ENCODE measurements at regions not wholly inside any gene's neighbourhood (a gene's known extent, or its start where the extent isn't known, plus 50 kb on each side); places are given as distances from the start of the nearest gene placed in this dataset.

DNA sequence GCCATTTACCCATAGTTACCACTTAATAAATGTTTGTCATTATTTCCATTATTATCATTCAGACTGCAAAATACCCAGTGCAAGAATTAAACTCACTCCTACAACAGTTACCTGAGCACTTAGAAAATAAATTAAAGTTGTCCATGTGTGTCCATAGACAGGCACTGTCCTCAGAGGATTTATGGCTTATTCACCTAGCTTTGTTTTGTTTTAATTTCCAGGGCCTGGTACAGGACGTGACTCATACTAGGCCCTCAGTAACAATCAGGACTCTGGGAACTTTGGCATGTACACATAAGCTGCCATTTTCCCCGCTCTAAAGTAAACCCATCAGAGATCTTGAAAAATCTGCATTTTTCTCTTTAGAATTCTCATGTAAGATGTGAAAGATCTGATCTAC is 458.5 kb upstream of the ARRDC4 start:
- no peak for DNase-seq (ENCODE audit: low read depth)

DNA sequence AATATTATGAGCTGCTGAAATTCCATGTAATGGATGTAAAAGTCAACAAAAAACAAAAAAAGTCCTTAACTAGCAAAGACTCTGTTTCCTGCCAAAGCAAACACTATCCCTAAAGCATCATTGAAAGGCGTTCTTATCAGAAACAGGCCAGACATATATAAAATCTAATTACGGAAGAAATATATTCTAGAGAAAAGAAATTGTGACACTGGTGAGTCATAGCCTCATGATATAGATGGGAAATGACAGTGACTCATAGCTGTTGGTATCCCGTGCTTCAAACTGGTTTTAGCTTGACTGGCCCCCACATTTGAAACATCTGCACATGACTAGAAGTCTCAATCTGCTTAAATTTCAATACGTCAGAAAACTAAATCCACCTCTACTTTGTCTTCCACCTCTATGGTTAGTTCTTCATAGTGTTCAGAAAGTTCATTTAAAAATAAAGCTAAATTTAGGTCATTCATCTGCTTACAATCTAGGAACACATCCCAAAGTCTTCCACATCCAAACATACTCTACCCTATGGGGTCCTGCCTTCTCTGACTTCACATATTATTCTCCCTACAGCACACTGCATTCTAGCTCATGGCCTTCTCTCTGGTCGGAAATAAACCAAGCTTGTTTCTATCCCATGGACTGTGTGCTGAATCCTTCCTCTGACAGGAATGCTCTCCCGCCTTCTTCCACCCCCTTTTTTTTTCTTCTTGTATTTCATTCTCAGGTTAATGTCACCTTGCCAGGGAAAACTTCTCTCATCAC is 456.3 kb upstream of the ARRDC4 start:
- no peak for DNase-seq (ENCODE audit: low read depth)

DNA sequence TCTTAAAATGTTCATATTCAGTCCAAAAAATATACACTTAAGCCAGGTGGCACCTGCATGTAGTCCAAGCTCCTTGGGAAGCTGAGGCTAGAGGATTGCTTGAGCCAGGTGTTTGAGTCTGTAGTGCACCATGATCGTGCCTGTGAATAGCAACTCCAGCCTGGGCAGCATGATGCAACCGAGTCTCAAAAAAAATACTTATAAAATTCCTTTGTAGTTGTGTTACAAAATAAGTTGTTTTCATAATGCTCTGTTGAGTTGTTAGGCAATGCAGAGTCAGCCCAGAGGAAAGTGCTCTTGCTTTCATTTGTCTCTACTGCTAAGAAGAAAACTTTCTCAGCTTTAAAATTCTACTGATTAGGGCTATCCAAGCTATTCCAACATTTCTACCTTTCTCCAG is 442.8 kb upstream of the ARRDC4 start:
- no peak for DNase-seq (ENCODE audit: low read depth)

DNA sequence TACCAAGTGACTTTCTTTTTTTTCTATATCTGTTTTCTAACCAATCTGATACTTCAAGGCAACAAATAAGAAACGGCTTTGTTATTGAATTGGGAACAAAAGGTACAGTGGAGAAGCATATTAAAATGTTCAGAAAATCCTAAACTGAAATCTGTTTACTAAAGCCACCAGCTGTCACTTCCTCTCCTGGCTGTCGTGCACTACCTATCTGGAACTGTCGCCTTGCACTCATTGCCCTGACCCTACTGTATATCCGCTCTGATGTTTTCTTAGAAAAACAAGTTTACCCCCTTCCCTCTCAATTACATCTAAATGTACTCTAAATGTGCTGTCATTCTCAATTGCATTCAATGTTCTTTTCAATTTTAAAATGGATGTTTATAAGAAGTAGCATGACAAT is 439.8 kb upstream of the ARRDC4 start:
- no peak for DNase-seq (ENCODE audit: low read depth)

GRCh38 chr15:97521381-97522285 is 438.9 kb upstream of the ARRDC4 start:
- no peak for DNase-seq (ENCODE audit: low read depth)

- no peak for DNase-seq (ENCODE audit: low read depth)
Measured at GRCh38 chr15:97522347-97522746, 438.2 kb upstream of the ARRDC4 start.

DNA sequence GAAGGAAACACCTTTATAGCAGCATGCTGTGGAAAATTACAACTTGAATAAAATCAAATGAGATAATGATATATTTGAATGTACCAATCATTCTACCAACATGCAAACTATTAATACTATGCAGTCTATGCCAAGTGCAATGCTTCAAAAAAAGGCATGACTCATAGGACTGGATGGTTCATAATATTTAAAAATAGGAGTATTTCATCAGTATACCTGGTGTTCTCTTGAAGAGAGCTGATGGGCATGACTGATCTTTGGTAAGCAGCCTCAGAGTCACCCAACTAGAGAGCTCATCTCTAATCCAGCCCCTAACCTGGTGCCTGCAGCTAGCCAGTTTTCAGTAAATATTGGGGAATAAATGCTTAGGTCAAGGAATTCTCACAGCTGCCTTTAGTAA is 434.7 kb upstream of the ARRDC4 start:
- DNase-seq (ENCODE audit: low read depth) = no peak

DNA sequence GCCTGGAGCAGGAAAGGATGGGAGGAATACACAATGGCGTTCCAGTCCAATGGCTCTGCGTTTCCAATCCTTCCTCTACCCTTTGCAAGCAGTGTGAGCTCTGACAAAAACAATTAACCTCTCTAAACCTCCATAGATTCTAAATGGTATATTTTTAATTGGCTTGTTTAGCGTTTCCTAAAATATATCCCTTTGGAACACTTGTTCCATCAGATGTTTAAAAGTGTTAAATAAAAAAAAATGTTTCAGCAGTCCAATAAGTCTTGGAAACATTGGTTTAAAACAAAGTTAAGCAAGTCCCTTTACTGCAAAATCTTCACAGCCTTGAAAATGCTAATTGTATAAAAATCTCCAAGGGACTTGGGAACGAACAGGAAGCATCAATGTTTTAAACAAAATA is 432.3 kb upstream of the ARRDC4 start:
- DNase-seq (ENCODE audit: low read depth) = no peak

DNA sequence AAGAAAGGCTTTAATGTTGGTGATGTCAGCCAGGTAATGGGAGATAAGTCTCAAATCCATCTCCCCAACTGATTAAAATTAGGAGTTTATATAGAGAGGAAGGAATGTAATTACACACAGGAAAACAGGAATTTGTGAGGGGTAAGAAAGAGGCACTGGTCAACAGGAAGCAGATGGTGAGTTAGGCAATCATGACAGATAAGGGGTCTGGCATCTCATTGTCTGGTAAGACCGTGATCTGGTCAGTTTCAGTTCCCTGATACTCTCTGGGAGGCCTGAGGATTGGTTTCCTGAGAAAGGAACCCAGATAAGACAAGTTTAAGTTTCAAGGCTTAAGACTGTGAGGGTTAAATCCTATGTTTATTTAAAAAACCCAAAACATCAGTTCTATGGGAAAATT is 414.7 kb upstream of the ARRDC4 start:
- DNase-seq (ENCODE audit: low read depth) = no peak

DNA sequence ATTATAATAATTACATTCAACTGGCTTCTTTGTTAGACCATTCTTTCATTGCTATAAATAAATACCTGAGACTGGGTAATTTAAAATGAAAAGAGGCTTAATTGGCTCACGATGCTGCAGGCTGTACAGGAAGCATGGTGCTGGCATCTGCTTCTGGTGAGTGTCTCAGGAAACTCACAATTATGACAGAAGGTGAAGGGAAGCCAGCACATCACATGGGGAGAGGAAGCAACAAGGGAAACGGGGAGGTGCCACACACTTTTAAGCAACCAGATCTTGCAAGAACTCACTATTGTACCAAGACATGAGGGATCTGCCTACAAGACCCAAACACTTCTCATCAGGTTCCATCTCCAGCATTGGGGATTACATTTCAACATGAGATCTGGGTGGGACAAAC is 413.1 kb upstream of the ARRDC4 start:
- no peak for DNase-seq (ENCODE audit: low read depth)

DNA sequence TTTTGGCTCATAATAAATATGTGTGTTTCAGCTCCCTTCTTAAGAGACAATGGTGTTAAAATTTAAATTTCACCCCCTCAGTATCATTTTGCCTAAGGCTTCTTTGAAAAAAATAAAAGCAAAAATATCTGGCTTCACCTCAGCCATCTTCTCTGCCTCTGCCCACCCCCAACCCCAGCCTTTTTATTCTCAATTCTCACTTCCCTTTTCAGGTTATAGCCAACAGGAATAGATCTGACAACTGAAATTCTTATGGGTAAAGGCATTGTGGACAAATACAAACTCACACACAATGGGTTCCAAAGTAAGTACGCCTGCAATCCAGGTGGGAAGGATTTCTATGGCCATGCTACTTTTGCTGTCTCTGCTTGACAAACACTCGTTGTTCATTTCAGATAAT is 399.0 kb upstream of the ARRDC4 start:
- no peak for DNase-seq (ENCODE audit: low read depth)

- DNase-seq (ENCODE audit: low read depth) = no peak
Measured at GRCh38 chr15:97563516-97563915, 397.0 kb upstream of the ARRDC4 start.

GRCh38 chr15:97566961-97567360 is 393.5 kb upstream of the ARRDC4 start:
- DNase-seq (ENCODE audit: low read depth) = no peak

GRCh38 chr15:97567411-97567810 is 393.1 kb upstream of the ARRDC4 start:
- no peak for DNase-seq (ENCODE audit: low read depth)

DNA sequence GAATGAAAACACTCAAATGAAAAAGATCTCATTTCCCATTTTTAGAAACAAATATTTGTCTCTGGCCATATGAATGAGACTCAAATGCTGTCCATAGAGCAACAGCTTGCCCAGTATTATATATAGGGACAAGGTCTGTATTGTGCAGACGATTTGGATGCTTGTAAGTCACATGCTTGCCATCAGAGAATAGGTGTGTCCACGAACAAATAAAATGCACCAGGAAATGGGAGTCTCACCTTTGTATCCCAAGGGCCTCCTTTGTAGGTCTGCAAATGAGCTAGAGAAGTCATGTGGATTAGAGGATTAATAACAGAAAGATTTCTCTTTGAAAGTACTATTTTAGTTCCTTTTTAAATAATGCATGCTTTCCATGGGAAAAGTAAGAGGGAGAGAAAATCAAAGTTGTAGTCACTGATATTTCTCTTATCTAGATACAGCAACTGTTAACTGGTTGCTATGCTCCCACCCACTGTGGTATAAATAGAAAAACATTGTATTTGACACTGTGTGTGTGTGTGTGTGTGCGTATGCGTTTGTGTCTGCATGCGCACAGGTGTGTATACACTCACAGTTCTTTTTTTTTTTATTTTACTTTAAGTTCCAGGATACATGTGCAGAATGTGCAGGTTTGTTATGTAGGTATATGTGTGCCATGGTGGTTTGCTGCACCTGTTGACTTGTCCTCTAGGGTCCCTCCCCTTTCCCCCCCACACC is 383.4 kb upstream of the ARRDC4 start:
- DNase-seq (ENCODE audit: low read depth) = no peak

GRCh38 chr15:97585408-97585807 is 375.1 kb upstream of the ARRDC4 start:
- DNase-seq (ENCODE audit: low read depth) = no peak

GRCh38 chr15:97592778-97593177 is 367.7 kb upstream of the ARRDC4 start:
- DNase-seq (ENCODE audit: low read depth) = no peak

DNA sequence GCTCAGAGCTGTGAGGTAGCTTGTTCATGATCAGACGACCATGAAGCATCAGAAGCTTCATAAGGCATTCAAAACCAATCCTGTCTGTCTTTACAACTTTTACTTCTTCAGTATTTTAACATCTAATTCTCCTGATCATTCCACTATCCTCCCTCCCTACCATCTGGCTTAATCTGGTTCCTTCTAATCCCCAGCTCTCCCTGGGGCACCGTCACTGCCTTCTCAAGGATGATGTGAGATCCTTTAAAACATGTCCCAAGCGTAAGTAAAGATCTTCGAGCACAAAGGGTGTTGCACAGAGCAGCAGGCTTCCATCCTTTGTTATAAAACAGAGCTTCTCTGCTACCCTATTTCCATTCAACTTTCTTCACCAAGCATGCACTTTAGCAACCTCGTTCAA is 362.7 kb upstream of the ARRDC4 start:
- no peak for DNase-seq (ENCODE audit: low read depth)

DNA sequence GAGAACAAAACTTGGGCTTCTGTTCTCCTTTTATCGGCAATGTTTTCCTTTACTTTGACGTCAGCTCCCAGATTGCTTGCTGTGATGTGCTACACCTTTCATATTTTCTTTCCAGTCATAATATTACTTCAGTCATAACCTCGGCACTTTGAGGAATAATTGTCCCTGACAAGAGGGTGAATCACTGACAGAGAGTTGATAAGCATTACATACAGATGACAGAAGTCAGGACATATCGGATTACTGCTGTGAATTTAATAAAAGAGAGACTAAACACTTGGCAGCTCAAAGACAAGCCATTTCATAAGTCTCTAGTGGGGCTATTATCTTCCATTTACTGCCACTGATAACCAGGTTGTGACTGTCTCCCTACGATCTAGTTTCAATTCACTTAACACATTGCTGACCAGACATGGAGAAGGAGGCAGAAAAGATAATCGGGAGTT is 362.1 kb upstream of the ARRDC4 start:
- no peak for DNase-seq (ENCODE audit: low read depth)

- DNase-seq (ENCODE audit: low read depth) = no peak
Measured at GRCh38 chr15:97600190-97600589, 360.3 kb upstream of the ARRDC4 start.

DNA sequence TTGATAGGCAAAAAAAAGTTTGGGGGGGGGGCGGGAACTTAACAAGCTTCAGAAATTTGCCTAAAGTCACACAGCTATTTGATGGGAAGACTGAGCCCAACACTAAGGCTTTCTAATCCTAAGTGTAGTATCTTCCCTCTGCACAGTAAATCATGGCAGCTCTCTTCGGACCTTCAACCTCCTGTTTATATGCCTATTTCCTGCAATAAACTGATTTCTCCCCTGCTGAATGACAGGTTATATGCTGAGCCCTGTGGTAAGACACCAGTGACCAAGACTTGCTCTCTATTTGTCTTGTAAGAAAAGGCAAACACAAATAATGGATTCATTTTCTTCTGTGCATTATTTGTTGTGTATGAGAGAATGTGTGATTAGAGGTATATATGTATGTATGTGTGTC is 355.8 kb upstream of the ARRDC4 start:
- no peak for DNase-seq (ENCODE audit: low read depth)

- DNase-seq (ENCODE audit: low read depth) = no peak
Measured at GRCh38 chr15:97615114-97615513, 345.4 kb upstream of the ARRDC4 start.
